GM23248 (cell line): ENCODE measurements at regions not wholly inside any gene's neighbourhood (a gene's known extent, or its start where the extent isn't known, plus 50 kb on each side); places are given as distances from the start of the nearest gene placed in this dataset.

ENCODE experiments used
- EZH2 ChIP-seq: fragments of 200-600 bp; sonication (generic); IDR thresholded peaks from 2 replicates; pipeline ENCODE4 v1.6.1; 2018; ENCODE audit warnings: antibody characterized with exemption, mild to moderate bottlenecking; ENCODE audit not compliant: insufficient read depth, poor library complexity, severe bottlenecking
- EZH2phosphoT487 ChIP-seq: fragments of 200-600 bp; sonication (generic); IDR thresholded peaks from 2 replicates; pipeline ENCODE4 v1.6.1; 2018; ENCODE audit warnings: antibody characterized with exemption, moderate library complexity, mild to moderate bottlenecking, low read depth; ENCODE audit not compliant: insufficient read depth

GRCh38 chr9:107991581-107991980, 502.0 kb upstream of the KLF4 start:
- TF ChIP-seq EZH2, result no peak
- no peak for TF ChIP-seq EZH2phosphoT487
